Uterus (tissue), 3 donors: ENCODE measurements at regions not wholly inside any gene's neighbourhood (a gene's known extent, or its start where the extent isn't known, plus 50 kb on each side); places are given as distances from the start of the nearest gene placed in this dataset.
"Not testable (repeated sequence)": the region's sequence is repeated elsewhere in the genome, so short reads cannot be mapped to it uniquely, and the experiment has no call there.

Experiments used
- DNase-seq, 2 donors: peaks; one replicate each; pipeline ENCODE4 v3.0.0-alpha.2; 2019 to 2020
- H3K27ac ChIP-seq, 2 donors: fragments of 200-600 bp; sonication (generic); 1 replicate in 1 of 2; 2 replicates in 1 of 2; pipeline ENCODE4 v1.5.1; 2016 to 2018
- H3K27me3 ChIP-seq, 2 donors: fragments of 200-600 bp; sonication (generic); one replicate each; pipeline ENCODE4 v1.5.1; 2018 to 2019; ENCODE audit warnings: control low read depth in 1 of 2
- H3K36me3 ChIP-seq, 2 donors: fragments of 200-600 bp; sonication (generic); one replicate each; pipeline ENCODE4 v1.5.1; 2019; ENCODE audit warnings: control low read depth in 1 of 2
- H3K4me1 ChIP-seq, 2 donors: fragments of 200-600 bp; sonication (generic); one replicate each; pipeline ENCODE4 v1.5.1; 2018 to 2019; ENCODE audit warnings: control low read depth in 1 of 2
- H3K4me3 ChIP-seq, 2 donors: fragments of 200-600 bp; sonication (generic); 1 replicate in 1 of 2; 2 replicates in 1 of 2; pipeline ENCODE4 v1.5.1; 2018 to 2019; ENCODE audit warnings: mild to moderate bottlenecking in 1 of 2
- H3K9me3 ChIP-seq, 2 donors: fragments of 200-600 bp; sonication (generic); one replicate each; pipeline ENCODE4 v1.5.1; 2019; ENCODE audit warnings: control low read depth in 1 of 2
- CTCF ChIP-seq, 4 experiments: fragments of 200-600 bp in 2 of 4; fragments of 450-650 bp in 2 of 4; sonication (generic) in 2 of 4; IDR thresholded peaks; one replicate each; pipeline ENCODE4 v1.5.1; 2016 to 2019; ENCODE audit warnings: antibody characterized with exemption in 4 of 4, mild to moderate bottlenecking in 2 of 4, moderate library complexity in 1 of 4
- POLR2A ChIP-seq, 2 donors: fragments of 450-650 bp; IDR thresholded peaks; one replicate each; pipeline ENCODE4 v1.6.1; 2016; ENCODE audit warnings: antibody characterized with exemption in 2 of 2, mild to moderate bottlenecking in 1 of 2, moderate library complexity in 1 of 2
- intact Hi-C: fragments of 100-400 bp; cut with DNase I; formaldehyde crosslinking; loops from one replicate; pipeline ENCODE4 v1.15.1; 2023; ENCODE audit warnings: low total_unique reads
- donor health status: DM: yes; HTN: yes; CAD: no.

GRCh38 chr17:26996146-26996916 is 297.6 kb upstream of the WSB1 start:
- H3K4me1 ChIP-seq, H3K9me3 ChIP-seq, DNase-seq, H3K27ac ChIP-seq, H3K36me3 ChIP-seq, intact Hi-C loops, H3K27me3 ChIP-seq, H3K4me3 ChIP-seq: not testable (repeated sequence)

GRCh38 chr17:27007734-27008531 is 286.0 kb upstream of the WSB1 start:
- H3K27me3 ChIP-seq, H3K36me3 ChIP-seq, H3K4me3 ChIP-seq, intact Hi-C loops, H3K27ac ChIP-seq, H3K9me3 ChIP-seq, DNase-seq, H3K4me1 ChIP-seq: not testable (repeated sequence)

GRCh38 chr17:27009087-27009486 is 284.8 kb upstream of the WSB1 start:
- intact Hi-C loops = no loop called here
- no peak overlapping the region for H3K27ac ChIP-seq
- H3K27me3 ChIP-seq = no peaks in the 10 kb centered on the region
- no peak for DNase-seq
- no peak overlapping the region for H3K4me3 ChIP-seq
- H3K36me3 ChIP-seq = no peaks in the 10 kb centered on the region
- H3K4me1 ChIP-seq = no peaks in the 10 kb centered on the region
- TF ChIP-seq CTCF (IDR thresholded peaks at IDR 0.05) (no peak), POLR2A (IDR thresholded peaks at IDR 0.05) (no peak)
- H3K9me3 ChIP-seq = no peaks in the 10 kb centered on the region

GRCh38 chr17:27010138-27010537 is 283.8 kb upstream of the WSB1 start:
- intact Hi-C loops, H3K27me3 ChIP-seq, H3K4me3 ChIP-seq, DNase-seq, H3K4me1 ChIP-seq, H3K27ac ChIP-seq, H3K9me3 ChIP-seq, H3K36me3 ChIP-seq: not testable (repeated sequence)

GRCh38 chr17:27030552-27030951 is 263.4 kb upstream of the WSB1 start:
- H3K4me1 ChIP-seq, H3K36me3 ChIP-seq, H3K27ac ChIP-seq, intact Hi-C loops, H3K27me3 ChIP-seq, H3K9me3 ChIP-seq, DNase-seq, H3K4me3 ChIP-seq: not testable (repeated sequence)

GRCh38 chr17:27038676-27039075 is 255.2 kb upstream of the WSB1 start:
- intact Hi-C loops = no loop called here
- DNase-seq = no peak
- TF ChIP-seq CTCF (IDR thresholded peaks at IDR 0.05) = no peak
- no peak for TF ChIP-seq POLR2A (IDR thresholded peaks at IDR 0.05)
- H3K27me3 ChIP-seq = no peaks in the 10 kb centered on the region
- no peaks in the 10 kb centered on the region for H3K9me3 ChIP-seq
- no peak overlapping the region for H3K27ac ChIP-seq
- H3K4me3 ChIP-seq = no peak overlapping the region
- no peaks in the 10 kb centered on the region for H3K36me3 ChIP-seq
- H3K4me1 ChIP-seq = no peaks in the 10 kb centered on the region

- intact Hi-C loops, H3K27me3 ChIP-seq, H3K9me3 ChIP-seq, DNase-seq, H3K4me3 ChIP-seq, H3K4me1 ChIP-seq, H3K36me3 ChIP-seq, H3K27ac ChIP-seq: not testable (repeated sequence)
Observed at GRCh38 chr17:27045039-27045438, 248.9 kb upstream of the WSB1 start.
